ENCODE measurements at regions not wholly inside any gene's neighbourhood (a gene's known extent, or its start where the extent isn't known, plus 50 kb on each side); places are given as distances from the start of the nearest gene placed in this dataset.
"Not testable (repeated sequence)": the region's sequence is repeated elsewhere in the genome, so short reads cannot be mapped to it uniquely, and the experiment has no call there.

DNA sequence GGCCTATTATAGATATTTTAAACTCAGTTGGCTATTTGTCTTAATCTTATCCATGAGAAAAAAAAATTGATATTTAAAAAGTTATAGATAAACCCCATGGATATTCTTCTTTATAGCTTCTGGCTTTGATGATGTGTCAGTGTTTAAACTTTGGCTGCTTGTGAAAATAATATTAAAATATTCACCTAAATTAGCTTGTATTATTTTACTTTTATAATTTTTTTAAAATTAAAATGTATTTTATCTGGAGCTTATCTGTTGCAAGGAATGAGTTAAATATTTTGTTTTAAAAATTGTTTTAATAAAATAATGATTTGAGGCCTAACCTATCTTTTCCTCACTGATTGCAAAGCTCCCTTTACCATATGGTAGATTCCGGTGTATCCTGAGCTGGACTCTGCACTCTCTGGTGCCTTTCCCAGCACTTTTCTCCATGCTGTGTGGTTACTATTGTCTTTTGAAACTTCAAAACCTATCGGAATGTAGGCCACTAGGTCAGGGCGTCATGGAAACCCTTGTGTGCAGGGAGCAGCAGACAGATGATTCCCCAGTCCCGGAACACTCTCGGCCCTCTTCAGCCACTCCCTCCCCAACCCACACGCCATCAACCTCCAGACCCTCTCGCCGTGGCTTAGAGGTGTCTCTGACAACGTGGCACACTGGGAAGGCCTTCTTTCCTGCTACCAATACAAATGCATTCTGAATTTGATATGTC is 252.3 kb upstream of the ATP10A start:
- no peak for DNase-seq

DNA sequence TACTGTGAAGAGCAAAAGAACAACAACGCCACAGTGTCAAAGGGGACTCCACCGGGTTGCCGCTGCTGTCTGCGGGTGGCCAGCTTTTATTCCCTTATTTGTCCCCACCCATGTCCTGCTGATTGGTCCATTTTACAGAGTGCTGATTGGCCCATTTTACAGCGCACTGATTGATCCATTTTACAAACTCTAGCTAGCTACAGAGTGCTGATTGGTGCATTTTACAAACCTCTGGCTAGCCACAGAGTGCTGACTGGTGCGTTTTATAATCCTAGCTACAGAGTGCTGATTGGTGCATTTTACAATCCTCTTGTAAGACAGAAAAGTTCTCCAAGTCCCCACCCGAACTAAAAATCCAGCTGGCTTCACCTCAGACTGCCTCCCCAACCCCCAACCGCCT is 251.0 kb upstream of the ATP10A start:
- DNase-seq = not testable (repeated sequence)

DNA sequence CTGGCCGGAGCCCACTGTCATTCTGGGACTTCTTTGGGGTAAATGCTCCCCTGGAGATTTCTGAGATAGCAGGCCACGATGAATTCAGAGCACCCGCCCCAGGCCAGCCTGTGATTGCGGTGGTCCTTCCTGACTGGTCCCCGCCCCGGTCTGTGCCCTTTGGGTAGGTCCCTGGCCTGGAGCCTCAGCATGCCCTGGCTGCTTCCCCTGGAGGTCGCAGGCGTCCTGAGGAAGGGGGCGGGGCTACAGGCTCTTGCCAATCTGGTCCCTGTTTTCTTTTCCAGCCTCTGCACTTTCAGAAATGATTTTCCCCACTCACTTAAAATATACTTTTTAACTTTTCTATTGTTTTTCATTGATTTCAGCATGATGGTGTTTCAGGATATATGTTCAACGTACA is 250.2 kb upstream of the ATP10A start:
- no peak for DNase-seq

DNA sequence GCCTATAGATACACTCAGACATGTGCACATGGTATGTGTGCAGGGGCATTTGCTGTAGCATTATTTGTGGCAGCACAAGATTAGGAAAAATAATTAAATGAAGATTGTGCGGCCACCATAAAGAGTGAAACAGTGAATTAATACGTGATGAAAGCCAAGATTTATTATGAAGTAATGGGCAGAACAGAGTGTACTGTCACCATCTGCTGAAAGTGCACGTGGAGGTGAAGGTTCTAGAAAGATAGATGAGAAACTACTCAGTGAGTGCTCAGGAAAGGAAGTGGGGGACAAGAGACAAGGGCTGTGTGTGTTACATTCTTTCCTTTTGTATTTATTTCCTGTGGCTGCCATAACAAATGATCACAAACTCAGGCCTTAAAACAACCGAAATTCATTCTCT is 246.1 kb upstream of the ATP10A start:
- DNase-seq = no peak

DNA sequence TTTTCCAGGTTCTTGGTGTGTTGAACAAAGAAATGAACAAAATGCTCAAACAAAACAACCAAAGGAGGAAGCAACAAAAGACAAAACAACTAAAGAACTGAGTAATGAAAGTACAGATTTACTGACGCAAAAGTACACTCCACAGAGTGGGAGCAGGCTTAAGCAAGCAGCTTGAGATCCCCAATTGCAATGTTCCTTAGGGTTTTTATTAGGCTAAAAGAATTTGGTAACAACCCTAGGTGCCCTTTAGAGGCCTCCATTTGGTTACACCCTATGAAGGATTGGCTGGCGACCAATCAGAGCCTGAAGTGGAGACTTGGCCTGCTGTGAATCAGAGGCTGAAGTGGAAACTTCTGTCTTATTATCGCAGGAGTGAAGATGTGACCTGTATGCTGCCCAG is 243.4 kb upstream of the ATP10A start:
- DNase-seq = no peak

DNA sequence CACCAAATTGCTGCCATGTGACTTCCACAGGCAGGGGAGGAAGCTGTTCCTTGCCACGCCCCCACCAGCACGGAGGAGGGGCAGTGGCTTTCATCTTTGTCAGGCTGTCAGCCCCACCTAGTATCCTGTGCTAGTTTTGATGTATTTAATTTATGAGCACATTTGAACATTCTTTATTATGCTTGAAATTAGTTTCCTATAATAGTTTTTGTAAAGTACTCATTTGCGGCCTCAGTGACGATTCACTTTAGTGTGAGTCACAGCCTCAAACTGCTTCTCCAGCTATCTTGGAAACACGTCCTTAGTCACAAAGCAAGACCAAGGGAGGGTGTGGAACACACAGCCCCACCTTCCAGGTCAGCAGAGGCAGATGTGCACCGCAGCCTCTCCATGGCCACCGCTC is 239.9 kb upstream of the ATP10A start:
- DNase-seq = no peak

DNA sequence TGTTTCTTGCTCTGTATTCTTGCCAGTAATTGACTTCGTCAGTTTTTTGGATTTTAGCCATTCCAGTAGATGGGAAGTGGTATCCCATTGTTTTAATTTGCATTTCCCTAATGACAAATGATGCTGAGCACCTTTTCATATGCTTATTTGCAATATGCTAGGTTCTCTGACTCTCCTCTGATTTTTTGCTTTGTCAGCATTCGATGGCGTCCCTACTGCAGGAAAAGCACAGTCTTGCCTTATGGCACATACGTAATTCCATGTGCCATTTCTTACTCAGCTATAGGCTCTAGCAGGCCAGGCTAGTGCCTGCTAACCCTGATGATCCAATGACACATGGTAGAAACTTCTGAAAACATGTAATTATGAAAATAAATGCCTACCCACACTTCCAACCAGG is 239.2 kb upstream of the ATP10A start:
- no peak for DNase-seq

DNA sequence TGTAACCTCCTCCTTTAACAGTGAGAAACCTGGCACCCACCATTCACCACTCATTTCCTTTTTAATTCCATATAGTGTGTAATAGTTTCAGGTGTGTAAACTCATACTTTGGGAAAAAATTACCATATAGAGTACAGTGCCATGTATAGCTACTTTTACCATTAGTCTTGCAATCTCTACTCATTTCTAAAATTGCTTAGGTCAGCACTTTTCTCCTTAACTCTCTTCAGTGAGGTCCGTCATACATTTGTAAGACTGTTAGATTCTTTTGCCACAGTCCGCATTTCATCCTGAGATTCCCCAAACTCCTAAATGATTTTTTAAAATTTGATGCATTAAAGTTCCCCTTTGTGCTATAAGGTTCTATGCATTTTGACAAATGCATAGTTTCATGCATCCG is 238.3 kb upstream of the ATP10A start:
- no peak for DNase-seq

DNA sequence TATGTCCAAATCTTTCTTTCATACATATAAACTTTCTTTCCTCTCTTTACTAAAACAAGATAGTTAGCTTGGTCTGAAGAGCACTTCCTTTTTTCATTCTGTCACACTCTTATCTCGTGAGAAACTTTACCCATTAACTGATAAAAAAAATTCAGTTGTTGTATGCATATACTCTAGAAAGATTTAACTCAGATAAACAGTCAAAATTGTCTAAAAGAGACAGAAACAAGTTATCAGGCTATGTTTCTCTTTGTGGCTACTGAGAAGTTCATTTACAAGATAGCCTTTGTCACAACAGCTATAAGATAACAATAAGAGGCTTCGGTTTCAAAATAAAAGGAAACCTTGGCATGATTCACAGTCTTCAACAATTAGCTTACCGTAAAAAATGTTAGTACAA is 235.7 kb upstream of the ATP10A start:
- no peak for DNase-seq

DNA sequence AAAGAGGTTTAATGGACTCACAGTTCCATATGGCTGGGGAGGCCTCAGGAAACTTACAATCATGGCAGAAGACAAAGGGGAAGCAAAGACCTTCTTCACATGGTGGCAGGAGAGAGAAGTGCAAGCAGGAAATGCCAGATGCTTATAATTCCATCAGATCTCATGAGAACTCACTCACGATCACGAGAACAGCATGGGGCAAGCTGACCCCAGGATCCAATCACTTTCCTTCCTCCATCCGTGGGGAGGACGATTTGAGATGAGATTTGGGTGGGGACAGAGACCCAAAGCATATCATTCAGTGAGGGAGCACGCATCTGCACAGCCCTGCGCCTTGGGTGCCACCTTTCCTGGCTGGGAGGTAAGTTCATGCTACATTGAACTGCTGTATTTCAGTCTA is 234.1 kb upstream of the ATP10A start:
- DNase-seq = no peak

DNA sequence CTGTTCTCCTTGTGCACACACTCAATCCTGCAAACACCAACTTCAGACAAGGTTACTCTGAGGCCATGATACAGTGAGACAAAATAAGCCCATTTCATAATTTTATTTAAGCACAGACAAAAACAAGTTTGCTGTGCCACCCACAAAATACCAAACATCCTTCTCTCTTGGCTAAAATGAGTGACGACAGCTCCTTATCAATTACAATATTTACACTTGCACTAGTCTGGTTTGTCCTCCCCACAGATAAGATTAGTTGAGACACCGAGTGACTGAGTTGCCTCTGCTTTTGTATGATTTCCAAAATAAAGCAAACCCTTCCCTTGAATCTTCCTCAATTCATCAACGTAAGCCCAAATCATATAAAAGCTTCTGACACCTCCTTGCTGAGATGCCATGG is 233.5 kb upstream of the ATP10A start:
- DNase-seq = no peak

DNA sequence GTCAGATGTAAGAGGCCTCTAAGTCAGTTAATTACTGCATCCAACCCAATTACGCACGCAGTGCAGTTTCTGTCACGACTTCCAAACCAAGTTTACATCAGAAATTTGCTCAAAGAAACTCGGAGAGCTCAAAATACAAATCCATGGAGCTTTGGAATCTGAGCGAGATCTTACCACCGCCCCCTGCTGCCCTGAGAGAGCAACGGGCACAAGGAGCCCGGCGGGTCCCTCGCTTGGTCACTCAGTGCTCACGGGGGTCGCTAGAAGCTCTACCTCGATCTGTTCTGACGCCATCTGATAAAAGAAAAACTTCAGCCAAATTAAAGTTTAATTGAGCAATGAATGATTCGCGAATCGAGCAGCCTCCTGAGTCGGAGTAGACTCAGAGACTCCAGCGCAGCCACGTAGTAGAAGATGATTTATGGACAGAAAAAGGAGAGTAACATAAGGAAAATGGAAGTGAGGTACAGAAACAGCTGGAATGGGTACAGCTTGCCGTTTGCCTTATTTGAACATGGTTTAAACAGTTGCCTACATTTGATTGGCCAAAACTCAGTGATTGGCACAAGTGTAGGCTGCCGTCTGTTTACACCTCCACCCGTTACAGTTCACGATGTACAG is 232.7 kb upstream of the ATP10A start:
- no peak for DNase-seq

DNA sequence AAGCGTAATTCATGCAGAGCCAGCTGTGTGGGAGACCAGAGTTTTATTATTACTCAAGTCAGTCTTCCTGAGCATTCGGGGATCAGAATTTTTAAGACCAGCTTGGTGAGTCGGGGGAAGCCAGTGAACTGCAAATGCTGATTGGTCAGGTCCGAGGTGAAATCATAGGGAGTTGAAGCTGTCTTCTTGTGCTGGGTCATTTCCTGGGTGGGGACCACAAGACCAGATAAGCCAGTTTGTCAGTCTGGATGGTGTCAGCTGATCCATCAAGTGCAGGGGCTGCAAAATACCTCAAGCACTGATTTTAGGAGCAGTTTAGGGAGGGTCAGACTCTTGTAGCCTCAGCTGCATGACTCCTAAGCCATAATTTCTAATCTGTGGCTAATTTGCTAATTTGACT is 228.1 kb upstream of the ATP10A start:
- DNase-seq = no peak

DNA sequence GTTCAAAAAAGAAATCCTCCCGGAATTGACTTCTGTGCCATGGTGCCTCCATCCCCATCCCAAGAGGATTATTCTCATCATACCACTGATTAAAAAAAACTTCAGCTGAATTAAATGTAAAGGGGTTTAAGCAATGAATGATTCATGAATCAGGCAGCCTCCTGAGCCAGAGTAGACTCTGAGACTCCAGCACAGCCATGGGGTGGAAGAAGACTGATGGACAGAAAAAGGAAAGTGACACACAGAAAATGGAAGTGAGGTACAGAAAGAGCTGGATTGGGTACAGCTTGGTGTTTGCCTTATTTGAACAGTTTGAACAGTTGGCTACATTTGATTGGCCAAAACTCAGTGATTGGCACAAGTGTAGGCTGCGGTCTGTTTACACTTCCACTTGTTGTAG is 224.8 kb upstream of the ATP10A start:
- DNase-seq = no peak

DNA sequence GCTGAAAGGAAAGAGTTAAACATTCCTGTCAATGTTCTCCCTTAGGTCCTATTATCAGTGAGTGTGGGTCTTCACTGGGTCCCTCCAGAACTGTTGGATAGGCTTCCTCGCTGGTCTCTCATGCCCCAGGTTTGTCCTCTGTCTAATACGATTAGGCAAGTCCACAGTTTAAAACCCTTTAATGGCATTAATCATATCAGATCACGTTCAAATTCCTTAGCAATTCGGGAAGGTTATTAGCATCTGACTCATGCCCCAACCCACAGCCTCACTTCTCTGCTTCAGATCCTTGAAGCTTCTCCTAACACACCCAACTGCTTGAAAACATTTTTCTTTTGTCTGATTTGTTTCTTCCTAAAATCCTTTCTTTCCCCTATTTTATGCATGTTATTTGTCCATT is 224.3 kb upstream of the ATP10A start:
- no peak for DNase-seq

DNA sequence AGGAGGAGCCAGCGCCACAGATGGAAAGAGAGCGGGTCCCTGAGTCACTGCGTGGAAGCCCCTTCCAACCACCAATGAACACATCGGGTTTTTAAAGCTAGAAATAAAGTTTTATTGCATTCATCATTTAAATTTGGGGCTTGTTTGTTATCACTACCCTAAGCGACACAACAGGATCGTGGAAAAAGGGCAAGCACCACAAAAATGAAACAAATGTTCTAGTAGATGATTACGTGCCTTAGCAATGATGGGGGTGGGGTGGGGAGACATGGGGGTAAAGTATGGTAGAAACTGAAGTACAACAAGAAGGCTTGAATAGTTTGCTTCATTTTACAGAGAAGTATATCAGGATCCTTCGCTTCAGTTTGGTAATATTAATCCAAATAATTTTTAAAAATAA is 221.6 kb upstream of the ATP10A start:
- DNase-seq = no peak

DNA sequence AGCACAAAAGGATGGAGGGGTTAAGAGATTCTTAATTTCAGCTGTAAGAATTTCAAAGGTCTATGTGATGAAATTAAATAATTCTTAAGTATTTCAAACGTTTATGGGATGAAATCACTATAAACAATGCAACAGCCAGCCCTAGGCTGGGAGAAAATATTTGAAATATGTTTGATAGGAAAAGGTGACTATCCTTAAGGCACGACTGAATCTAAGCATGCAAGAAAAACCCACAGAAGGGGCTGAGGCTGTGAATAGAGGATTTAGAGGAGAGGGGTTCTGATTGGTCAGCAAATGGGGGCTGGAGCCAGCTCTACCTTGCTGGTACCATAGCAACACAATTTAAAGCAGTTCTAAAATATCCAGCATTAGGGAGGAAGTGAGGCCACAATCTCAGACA is 220.8 kb upstream of the ATP10A start:
- no peak for DNase-seq

DNA sequence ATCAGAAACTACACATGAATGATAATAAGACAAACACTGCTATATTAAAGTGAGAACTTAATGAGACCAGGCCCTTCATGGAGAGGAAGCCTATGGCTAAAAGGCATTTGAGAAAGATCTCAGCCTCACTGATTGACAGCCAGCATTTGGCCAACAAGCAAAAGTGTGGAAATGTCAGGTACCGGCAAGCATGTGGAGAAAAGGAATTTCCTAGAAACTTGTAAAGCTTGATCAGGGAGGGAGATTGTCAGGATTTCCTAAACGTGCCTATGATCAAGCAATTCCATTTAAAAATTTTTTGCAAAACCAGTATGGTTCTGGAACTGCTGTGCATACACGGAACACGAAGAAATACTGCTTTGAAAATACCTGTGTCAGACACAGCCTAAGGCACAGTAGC is 220.3 kb upstream of the ATP10A start:
- DNase-seq = no peak

DNA sequence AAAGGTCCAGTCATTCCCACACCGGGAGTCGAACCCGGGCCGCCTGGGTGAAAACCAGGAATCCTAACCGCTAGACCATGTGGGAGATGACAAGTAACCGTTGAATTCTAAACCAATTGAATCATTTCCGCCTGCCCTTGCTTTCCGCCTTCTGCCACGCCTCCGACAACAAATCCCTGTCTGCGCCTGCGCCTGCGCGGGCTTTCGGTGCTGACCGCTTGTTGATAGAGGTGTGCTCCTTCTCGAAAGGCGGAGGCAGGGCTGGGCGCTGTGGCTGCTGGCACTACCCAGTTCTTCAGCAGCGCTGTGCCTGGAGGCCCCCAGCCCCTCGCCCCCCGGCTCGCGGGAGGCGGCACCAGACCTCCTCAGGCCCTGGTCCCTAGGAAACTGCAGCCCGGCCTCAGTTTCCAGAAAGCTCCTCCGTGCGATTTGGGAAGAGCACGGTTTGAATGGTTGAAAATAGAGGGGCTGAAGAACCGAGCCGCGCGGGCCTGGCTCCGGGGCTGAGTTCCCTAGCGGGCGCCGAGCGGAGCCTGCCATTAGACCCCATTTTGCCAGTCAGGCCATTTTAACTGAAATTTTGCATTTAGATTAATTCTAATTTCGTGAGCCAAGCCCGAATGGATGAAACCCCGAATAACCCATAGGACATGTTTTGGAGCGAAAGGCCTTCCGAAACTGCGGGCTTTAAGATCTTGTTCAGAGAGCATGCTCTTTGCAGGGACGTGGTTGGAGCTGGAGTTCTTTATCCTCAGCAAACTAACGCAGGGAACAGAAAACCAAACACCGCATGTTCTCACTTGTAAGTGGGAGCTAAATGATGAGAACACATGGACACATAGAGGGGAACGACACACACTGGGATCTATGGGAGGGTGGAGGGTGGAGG is 219.3 kb upstream of the ATP10A start:
- DNase-seq = peak; percentile 95

DNA sequence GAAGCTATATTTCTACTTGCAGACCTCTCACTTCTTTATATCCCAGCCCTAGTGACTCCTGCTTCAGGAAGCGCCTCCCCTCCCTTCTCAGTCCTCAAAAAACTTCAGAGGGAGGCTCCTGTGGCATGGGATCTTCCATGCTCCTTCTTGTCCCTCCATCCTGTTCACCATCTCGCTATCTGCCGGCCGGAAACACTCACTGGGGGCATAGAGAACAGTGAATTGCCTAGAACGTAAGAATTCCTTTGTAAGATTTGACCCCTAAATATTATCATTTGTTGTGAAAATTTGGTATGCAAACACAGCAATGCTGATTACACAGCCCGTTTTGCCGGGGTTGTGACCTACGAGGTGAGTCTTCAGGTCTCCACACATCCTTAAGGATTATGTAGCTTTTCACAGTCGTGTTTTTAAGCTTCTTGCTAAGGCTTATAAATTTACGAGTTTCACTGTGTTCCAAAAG is 218.7 kb upstream of the ATP10A start:
- no peak for DNase-seq

DNA sequence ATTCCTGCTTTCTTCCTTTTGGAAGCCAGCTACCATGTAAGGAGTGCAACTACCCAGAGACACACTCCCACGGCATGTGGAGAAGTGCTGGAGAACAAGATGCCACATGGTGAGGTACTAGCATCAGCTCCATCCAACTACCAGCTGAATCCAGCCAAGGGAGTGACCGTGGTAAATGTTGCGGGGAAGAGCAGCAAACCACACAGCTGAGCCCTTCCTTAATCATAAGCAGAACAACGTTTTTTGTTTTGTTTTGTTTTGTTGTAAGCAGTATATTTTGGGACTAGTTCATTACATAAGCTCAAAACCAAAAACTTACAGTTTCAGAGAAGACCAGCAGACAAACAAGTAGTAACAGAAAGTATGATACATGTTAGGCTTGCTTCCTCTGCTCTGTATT is 212.6 kb upstream of the ATP10A start:
- no peak for DNase-seq

DNA sequence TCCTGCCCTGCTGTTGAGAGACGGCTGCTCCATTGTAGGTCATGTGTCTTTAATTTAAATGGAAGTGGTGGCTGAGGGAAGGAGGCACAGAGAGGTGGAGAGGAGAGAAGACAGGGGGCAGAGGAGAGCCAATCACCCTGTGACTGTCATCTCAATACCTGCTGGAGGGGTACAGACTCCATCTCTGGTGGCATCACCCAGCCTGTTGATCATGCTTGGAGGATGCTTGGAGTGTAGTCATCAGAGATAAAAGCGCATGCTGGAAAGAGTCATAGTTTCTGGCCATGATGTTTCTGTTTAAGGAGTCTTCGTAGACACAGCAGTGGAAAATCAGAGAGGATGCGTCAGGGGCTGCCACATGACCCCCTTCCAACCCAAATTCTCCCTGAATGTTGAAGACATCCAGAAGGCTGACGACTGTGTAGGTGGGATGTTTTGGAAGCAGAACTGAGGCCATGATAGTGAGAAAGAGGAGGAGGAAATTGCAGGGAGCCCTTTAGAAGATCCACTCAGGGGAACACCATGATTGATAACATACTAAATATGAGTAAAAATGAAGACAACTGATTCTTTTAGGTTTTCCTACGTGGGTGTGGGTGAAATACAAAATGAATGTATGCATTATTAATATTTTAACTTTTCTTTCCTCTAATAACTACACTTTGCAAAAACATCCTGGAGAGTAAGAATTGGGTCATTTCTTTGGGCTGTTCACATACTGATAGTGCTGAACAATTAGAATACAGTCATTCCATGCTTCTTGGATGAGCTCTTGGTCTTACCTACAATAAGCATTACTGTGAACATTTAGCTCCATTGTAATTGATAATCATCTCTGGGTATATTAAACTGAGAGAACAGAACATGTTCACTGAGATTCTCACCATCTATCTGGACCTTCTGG is 210.6 kb upstream of the ATP10A start:
- DNase-seq = no peak

DNA sequence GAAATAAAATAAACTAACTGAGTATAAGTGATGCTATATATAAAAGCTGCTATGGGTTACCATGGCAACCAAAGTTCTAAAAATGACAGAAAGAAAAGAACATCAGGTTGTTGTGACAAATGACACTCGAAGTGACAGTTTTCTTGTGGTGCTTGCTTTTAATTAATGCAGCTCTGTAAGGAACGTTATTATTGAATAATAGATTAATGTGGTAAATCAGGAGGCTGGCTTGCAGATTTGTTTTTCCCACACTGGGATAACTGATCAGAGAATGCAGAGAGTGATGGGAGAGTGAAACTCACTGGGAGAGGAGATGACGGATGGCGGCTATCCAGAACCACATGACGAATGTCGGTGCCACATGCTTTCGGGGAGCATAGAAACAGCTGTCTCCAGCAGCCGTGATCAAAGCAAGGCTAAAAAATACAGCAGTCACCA is 207.0 kb upstream of the ATP10A start:
- no peak for DNase-seq
